Glutamatergic neuron (in vitro differentiated cells): ENCODE measurements at regions not wholly inside any gene's neighbourhood (a gene's known extent, or its start where the extent isn't known, plus 50 kb on each side); places are given as distances from the start of the nearest gene placed in this dataset.

ENCODE experiments used
- DNase-seq: peaks from one replicate; pipeline ENCODE4 v3.0.0; 2022
- H3K27ac Mint-ChIP-seq: one replicate; pipeline ENCODE4 v1.8.0; 2020; ENCODE audit warnings: mild to moderate bottlenecking, mixed read lengths, inconsistent platforms; ENCODE audit not compliant: unreplicated experiment
- H3K27me3 Mint-ChIP-seq: one replicate; pipeline ENCODE4 v1.8.0; 2020; ENCODE audit warnings: mild to moderate bottlenecking, moderate library complexity, mixed read lengths, inconsistent platforms; ENCODE audit not compliant: unreplicated experiment
- H3K36me3 Mint-ChIP-seq: one replicate; pipeline ENCODE4 v1.8.0; 2020; ENCODE audit warnings: mild to moderate bottlenecking, mixed read lengths, inconsistent platforms; ENCODE audit not compliant: unreplicated experiment
- H3K4me1 Mint-ChIP-seq: one replicate; pipeline ENCODE4 v1.8.0; 2020; ENCODE audit warnings: mild to moderate bottlenecking, low read depth, mixed read lengths, inconsistent platforms; ENCODE audit not compliant: unreplicated experiment
- H3K4me3 Mint-ChIP-seq: one replicate; pipeline ENCODE4 v1.8.0; 2020; ENCODE audit warnings: mild to moderate bottlenecking, mixed read lengths, inconsistent platforms; ENCODE audit not compliant: unreplicated experiment
- H3K9me3 Mint-ChIP-seq: one replicate; pipeline ENCODE4 v1.8.0; 2020; ENCODE audit warnings: mild to moderate bottlenecking, moderate library complexity, mixed read lengths, inconsistent platforms; ENCODE audit not compliant: unreplicated experiment
- TF ChIP-seq, protein P1 (sequence below): fragments of 200-600 bp; sonication (generic); IDR thresholded peaks from one replicate; pipeline ENCODE4 v1.5.0; 2021; ENCODE audit not compliant: partially characterized antibody, unreplicated experiment

DNA sequence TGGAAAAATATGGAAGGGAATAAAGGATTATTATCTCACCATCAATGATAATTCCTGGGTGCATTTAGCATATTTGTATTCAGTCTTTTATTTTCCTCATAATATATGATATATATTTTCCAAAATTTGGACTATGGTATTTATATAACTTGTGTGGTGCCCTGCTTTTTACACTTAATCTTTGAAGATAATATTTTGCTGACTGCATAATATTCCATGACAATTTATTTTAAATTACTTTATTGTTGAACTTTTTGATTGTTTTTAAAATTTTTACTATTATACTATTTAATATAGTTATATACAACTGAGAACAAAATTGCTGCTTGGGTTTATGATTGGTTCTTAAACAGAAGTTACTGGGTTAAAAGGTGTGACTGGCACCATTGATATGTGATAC lies 212.3 kb downstream of the TTC6 start:
- TF ChIP-seq, protein P1, sequence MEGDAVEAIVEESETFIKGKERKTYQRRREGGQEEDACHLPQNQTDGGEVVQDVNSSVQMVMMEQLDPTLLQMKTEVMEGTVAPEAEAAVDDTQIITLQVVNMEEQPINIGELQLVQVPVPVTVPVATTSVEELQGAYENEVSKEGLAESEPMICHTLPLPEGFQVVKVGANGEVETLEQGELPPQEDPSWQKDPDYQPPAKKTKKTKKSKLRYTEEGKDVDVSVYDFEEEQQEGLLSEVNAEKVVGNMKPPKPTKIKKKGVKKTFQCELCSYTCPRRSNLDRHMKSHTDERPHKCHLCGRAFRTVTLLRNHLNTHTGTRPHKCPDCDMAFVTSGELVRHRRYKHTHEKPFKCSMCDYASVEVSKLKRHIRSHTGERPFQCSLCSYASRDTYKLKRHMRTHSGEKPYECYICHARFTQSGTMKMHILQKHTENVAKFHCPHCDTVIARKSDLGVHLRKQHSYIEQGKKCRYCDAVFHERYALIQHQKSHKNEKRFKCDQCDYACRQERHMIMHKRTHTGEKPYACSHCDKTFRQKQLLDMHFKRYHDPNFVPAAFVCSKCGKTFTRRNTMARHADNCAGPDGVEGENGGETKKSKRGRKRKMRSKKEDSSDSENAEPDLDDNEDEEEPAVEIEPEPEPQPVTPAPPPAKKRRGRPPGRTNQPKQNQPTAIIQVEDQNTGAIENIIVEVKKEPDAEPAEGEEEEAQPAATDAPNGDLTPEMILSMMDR: no peak
- Mint-ChIP-seq H3K4me1 (peaks cover 4% of the 10 kb centered on the region), H3K4me3 (no peak overlapping the region), H3K9me3 (no peaks in the 10 kb centered on the region), H3K27ac (no peak overlapping the region), H3K27me3 (no peaks in the 10 kb centered on the region), H3K36me3 (no peaks in the 10 kb centered on the region)
- no peak for DNase-seq

DNA sequence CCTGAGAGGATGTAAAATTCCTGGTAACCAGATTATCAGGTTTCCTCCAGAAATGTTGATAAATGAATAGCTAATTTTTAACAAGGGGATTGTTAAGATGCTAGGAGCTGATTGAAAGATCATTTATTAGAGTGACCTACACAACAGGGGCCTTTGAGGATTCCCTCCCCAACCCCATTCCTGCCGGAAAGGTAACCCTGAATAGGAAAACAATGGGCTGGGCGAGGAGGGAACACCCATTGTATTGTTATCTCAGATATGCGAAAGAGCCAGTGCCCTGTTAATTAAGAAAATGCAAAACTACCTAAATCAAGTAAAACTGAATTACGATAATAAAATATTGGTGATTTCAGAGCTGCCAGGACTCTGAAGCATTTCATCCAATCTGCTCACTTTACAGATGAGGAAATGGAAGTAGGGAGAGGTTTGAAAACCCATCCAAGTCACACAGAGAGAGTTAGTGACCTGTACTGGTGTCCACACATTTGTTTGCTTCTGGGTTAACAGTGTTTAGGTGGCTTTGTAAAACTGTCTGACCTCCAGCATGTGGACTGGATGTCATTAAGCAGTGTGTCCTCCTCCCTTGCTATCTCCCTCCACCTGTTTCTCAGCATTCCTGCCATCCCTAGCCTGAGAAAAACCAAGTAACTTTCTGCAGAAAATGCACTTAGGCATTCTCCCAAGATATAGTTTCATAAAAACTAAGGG lies 214.8 kb downstream of the TTC6 start:
- TF ChIP-seq, protein P1: no peak
- no peaks in the 10 kb centered on the region for H3K36me3 Mint-ChIP-seq
- no peak for DNase-seq
- H3K27ac Mint-ChIP-seq: no peak overlapping the region
- no peaks in the 10 kb centered on the region for H3K9me3 Mint-ChIP-seq
- H3K27me3 Mint-ChIP-seq: no peaks in the 10 kb centered on the region
- no peak overlapping the region for H3K4me3 Mint-ChIP-seq
- peaks cover 4% of the 10 kb centered on the region for H3K4me1 Mint-ChIP-seq

DNA sequence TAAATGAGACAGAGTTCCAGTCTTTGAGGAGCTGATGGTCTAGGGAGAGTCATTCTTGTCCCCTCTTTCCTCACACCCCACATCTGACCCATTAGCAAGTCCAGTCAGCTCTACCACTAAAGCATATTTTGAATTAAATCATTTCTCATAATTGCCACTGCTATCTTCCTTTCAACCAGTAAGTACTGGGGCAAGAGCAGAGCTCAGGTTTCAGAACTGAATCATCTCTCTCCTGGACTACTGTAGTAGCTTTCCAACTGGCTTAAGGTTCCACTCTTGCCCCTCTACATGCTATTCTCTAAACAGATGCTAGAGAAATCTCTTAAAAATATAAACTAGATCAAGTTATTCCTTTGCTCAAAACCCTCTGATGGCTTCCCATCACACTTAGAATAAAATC lies 218.3 kb downstream of the TTC6 start:
- H3K9me3 Mint-ChIP-seq: no peaks in the 10 kb centered on the region
- no peaks in the 10 kb centered on the region for H3K36me3 Mint-ChIP-seq
- H3K27ac Mint-ChIP-seq: no peak overlapping the region
- TF ChIP-seq, protein P1: no peak
- peaks cover 8% of the 10 kb centered on the region for H3K4me1 Mint-ChIP-seq
- no peak overlapping the region for H3K4me3 Mint-ChIP-seq
- no peak for DNase-seq
- H3K27me3 Mint-ChIP-seq: no peaks in the 10 kb centered on the region

DNA sequence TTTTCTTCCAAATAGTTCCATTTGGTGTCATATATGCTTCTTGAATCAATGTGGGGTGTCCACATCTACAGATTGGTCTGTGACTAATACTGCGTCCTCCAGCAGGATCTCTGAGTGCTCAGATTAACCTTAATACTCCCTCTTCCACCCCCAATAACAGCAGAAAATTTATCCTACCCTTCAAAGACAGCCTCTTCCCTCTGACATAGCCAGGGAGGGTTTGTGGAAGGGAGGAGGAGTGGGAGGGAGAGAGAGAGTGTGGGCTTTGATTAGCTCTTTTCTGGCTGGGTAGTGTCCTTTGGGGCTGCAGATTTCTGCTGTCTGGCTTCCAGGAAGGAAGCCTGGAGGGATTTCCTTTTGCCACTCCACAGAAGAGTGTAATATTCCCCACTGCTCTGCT lies 220.7 kb downstream of the TTC6 start:
- H3K36me3 Mint-ChIP-seq: no peaks in the 10 kb centered on the region
- peak; percentile 17 for DNase-seq
- peaks cover 8% of the 10 kb centered on the region for H3K4me1 Mint-ChIP-seq
- H3K27me3 Mint-ChIP-seq: no peaks in the 10 kb centered on the region
- TF ChIP-seq, protein P1: no peak
- H3K27ac Mint-ChIP-seq: no peak overlapping the region
- no peaks in the 10 kb centered on the region for H3K9me3 Mint-ChIP-seq
- H3K4me3 Mint-ChIP-seq: no peak overlapping the region

DNA sequence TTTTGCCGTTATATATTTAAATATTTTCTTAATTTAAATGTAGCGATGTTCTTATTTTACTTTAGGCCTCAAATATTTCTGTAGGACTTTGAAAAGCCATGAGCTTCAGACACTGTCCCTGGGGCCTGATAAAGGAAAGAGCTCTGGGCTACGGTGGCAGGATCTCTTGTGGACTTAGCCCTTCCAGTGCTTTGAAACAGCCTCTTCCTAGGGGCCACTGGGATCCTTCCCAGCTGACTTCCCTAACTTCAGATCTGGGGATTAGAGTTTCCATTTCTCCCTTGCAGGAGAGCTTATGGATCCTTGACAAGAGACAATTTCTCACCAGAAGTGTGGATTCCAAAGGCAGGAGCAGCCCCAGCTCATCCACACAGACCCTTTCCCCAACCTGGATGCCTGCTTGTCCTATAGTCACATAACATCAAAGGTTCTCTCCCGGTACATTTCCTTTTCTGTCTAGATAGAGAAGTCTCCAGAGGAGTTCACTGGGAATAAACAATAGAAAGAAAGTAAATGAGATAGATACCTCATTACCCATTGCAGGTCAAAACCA lies 221.4 kb downstream of the TTC6 start:
- TF ChIP-seq, protein P1: no peak
- no peak overlapping the region for H3K4me3 Mint-ChIP-seq
- H3K27ac Mint-ChIP-seq: peak overlapping the region; percentile 29
- peaks cover 5% of the 10 kb centered on the region for H3K4me1 Mint-ChIP-seq
- no peaks in the 10 kb centered on the region for H3K9me3 Mint-ChIP-seq
- H3K36me3 Mint-ChIP-seq: no peaks in the 10 kb centered on the region
- no peaks in the 10 kb centered on the region for H3K27me3 Mint-ChIP-seq
- DNase-seq: no peak
